Activated gamma-delta T cell treated with Interleukin-2 at 50 U/mL for 16 hours (primary cell): ENCODE measurements at regions not wholly inside any gene's neighbourhood (a gene's known extent, or its start where the extent isn't known, plus 50 kb on each side); places are given as distances from the start of the nearest gene placed in this dataset.
"Not testable (repeated sequence)": the region's sequence is repeated elsewhere in the genome, so short reads cannot be mapped to it uniquely, and the experiment has no call there.

Experiments
- DNase-seq: peaks from one replicate; pipeline ENCODE4 v3.0.0-alpha.2; 2020

DNA sequence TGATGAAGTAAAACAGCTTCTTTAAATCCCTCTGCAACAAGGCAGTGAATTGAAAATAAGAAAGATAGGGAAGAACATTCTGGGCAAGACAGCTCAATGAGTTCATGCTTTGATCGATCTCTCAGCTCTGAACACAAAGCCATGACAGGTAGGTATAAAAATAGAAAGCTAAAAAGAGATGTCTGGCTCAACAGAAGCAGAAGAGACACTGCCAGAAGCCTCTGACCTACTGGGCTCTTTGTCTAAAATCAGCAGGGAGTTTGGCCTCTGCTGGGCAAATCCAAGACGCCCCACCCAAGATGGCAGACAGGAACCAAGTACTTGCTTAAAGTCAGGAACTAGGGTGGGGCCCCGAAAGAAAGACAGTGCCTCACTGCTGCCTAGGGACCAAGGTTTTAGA, 2684.1 kb upstream of the TPTE start:
- not testable (repeated sequence) for DNase-seq

DNA sequence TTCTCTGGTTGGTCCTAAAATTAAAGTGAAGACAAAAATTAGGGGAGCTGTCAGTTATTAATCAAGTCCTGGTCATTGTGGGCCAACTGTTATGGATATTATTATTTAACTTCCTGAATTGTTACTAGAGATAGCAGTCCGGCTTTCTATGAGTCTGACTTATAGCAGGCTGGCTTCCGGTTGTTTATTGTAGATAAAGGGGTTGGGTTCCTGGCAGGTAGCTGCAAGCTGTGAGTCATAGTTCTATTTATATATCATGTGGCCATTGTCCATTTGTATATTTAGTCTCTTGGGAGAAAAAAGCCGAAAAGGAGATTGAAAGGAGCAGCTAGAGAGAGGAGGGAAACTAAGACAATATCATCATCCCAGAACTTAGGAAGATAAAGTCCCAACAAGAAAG, 2668.0 kb upstream of the TPTE start:
- not testable (repeated sequence) for DNase-seq

DNA sequence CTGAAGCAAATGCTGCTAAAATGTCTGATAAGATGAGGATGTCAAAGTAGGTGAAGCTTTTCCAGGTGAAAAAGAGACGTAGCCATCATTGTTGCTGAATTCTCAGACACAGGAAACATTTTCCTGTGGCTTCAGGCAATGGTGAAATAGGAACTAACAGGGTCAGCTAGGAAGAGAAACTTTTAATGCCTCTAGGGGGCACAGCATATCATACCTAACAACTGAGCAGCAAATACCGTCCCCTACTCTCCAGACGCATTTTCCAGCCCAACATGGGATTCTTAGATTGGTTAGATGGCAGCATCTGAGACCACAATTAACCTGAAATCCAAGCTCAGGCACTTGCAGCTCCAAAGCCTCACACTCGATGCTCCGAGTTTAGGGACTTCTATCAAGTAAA, 2667.5 kb upstream of the TPTE start:
- DNase-seq, result not testable (repeated sequence)
